Ishikawa (cell line): ENCODE measurements at regions not wholly inside any gene's neighbourhood (a gene's known extent, or its start where the extent isn't known, plus 50 kb on each side); places are given as distances from the start of the nearest gene placed in this dataset.

Source experiments
- CEBPB ChIP-seq: IDR thresholded peaks from 2 replicates; pipeline ENCODE4 v1.6.1; 2012
- CREB1 ChIP-seq: IDR thresholded peaks from 2 replicates; pipeline ENCODE4 v1.6.1; 2012; ENCODE audit warnings: low read depth
- EGR1 ChIP-seq: IDR thresholded peaks from 2 replicates; pipeline ENCODE4 v1.6.1; 2012
- EP300 ChIP-seq: IDR thresholded peaks from 2 replicates; pipeline ENCODE4 v1.6.1; 2012; ENCODE audit warnings: borderline replicate concordance
- FOXM1 ChIP-seq: IDR thresholded peaks from 2 replicates; pipeline ENCODE4 v1.6.1; 2012; ENCODE audit warnings: low read depth, borderline replicate concordance
- NFIC ChIP-seq: IDR thresholded peaks from 2 replicates; pipeline ENCODE4 v1.6.1; 2012
- RAD21 ChIP-seq: IDR thresholded peaks from 2 replicates; pipeline ENCODE4 v1.6.1; 2012; ENCODE audit warnings: low read depth
- TAF1 ChIP-seq: IDR thresholded peaks from 2 replicates; pipeline ENCODE4 v1.6.1; 2012; ENCODE audit warnings: low read depth, mild to moderate bottlenecking
- TCF12 ChIP-seq: IDR thresholded peaks from 2 replicates; pipeline ENCODE4 v1.6.1; 2012; ENCODE audit warnings: low read depth
- TEAD4 ChIP-seq: IDR thresholded peaks from 2 replicates; pipeline ENCODE4 v1.6.1; 2012
- YY1 ChIP-seq: IDR thresholded peaks from 2 replicates; pipeline ENCODE4 v1.6.1; 2012; ENCODE audit warnings: low read depth
- ZBTB7A ChIP-seq: IDR thresholded peaks from 2 replicates; pipeline ENCODE4 v1.6.1; 2012; ENCODE audit warnings: low read depth
- TF ChIP-seq, protein P1 (sequence below): IDR thresholded peaks from 2 replicates; pipeline ENCODE4 v1.6.1; 2012; ENCODE audit warnings: low read depth, mild to moderate bottlenecking
- TF ChIP-seq, protein P2 (sequence below): IDR thresholded peaks from 2 replicates; pipeline ENCODE4 v1.6.1; 2012
- TF ChIP-seq, protein P3 (sequence below): IDR thresholded peaks from 2 replicates; pipeline ENCODE4 v1.6.1; 2012

DNA sequence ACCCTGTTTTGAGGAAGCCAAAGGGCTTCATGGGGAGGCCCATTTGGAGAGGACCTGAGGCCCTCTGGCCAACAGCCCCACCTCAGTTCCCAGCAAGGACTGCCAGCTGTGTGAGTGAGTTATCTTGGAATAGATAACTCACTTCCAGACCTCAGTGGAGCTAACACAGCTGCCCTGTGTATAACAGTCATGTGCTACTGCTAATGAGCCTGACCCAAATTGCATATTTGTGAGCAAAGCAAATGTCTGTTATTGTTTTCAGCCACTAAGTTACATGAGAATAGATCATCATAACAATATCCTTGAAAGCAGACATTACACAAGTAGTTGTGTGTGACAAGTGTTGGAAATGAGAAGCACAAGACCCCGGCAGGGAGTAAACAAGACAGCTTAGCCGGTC is 355.8 kb downstream of the MCTP2 start:
- no peak for TF ChIP-seq EP300
- TF ChIP-seq, protein P1, sequence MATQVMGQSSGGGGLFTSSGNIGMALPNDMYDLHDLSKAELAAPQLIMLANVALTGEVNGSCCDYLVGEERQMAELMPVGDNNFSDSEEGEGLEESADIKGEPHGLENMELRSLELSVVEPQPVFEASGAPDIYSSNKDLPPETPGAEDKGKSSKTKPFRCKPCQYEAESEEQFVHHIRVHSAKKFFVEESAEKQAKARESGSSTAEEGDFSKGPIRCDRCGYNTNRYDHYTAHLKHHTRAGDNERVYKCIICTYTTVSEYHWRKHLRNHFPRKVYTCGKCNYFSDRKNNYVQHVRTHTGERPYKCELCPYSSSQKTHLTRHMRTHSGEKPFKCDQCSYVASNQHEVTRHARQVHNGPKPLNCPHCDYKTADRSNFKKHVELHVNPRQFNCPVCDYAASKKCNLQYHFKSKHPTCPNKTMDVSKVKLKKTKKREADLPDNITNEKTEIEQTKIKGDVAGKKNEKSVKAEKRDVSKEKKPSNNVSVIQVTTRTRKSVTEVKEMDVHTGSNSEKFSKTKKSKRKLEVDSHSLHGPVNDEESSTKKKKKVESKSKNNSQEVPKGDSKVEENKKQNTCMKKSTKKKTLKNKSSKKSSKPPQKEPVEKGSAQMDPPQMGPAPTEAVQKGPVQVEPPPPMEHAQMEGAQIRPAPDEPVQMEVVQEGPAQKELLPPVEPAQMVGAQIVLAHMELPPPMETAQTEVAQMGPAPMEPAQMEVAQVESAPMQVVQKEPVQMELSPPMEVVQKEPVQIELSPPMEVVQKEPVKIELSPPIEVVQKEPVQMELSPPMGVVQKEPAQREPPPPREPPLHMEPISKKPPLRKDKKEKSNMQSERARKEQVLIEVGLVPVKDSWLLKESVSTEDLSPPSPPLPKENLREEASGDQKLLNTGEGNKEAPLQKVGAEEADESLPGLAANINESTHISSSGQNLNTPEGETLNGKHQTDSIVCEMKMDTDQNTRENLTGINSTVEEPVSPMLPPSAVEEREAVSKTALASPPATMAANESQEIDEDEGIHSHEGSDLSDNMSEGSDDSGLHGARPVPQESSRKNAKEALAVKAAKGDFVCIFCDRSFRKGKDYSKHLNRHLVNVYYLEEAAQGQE, result no peak
- TF ChIP-seq TEAD4, result no peak
- TF ChIP-seq, protein P2, sequence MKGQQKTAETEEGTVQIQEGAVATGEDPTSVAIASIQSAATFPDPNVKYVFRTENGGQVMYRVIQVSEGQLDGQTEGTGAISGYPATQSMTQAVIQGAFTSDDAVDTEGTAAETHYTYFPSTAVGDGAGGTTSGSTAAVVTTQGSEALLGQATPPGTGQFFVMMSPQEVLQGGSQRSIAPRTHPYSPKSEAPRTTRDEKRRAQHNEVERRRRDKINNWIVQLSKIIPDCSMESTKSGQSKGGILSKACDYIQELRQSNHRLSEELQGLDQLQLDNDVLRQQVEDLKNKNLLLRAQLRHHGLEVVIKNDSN, result no peak
- TF ChIP-seq NFIC, result no peak
- TF ChIP-seq TAF1, result no peak
- no peak for TF ChIP-seq FOXM1
- TF ChIP-seq, protein P3, sequence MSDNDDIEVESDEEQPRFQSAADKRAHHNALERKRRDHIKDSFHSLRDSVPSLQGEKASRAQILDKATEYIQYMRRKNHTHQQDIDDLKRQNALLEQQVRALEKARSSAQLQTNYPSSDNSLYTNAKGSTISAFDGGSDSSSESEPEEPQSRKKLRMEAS, result no peak
- TF ChIP-seq CREB1, result no peak
- no peak for TF ChIP-seq RAD21
- TF ChIP-seq EGR1, result no peak
- TF ChIP-seq ZBTB7A, result no peak
- TF ChIP-seq CEBPB, result no peak
- no peak for TF ChIP-seq YY1
- TF ChIP-seq TCF12, result no peak

DNA sequence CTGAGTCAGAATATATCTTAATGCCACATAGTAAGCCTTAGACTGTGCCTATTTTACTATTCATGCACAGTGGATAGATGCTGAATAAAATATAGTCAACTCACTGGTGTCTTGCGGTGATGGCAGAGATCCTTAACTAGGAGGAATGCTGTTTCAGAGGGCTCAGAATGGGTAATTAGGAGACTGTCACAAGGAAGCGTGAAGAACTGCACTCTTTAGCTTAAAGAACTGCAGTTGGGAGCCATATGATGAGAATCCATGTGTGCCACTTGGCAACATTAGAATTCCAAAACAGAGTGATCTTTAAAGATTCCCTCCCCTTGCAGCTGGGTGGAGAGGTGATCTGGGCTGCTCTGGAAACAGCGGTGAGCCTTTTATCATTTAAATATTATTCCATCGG is 357.6 kb downstream of the MCTP2 start:
- TF ChIP-seq, protein P1, result no peak
- TF ChIP-seq EP300 (no peak), YY1 (no peak), RAD21 (no peak), TAF1 (no peak), CREB1 (no peak)
- TF ChIP-seq, protein P3, result no peak

DNA sequence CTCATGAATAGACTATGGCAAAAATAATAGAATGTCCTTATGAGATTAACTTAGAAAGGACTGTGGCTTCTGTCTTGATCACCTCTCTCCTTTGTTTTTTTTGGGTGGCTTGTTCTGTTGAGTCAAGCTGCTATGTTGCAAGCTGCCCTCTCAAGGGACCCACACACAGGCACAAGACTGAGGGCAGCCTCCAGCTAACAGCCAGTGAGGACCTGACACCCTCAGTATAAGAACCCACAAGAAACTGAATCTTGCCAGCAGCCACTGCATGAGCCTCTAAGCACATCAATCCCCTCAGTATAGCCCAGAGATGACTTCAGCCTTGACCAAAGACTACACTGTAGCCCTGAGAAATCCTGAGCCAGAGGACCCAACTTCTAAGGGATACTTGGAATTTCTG is 361.1 kb downstream of the MCTP2 start:
- TF ChIP-seq CEBPB (no peak), NFIC (no peak), TAF1 (no peak), YY1 (no peak), ZBTB7A (no peak), RAD21 (no peak), CREB1 (no peak), TEAD4 (no peak), FOXM1 (no peak), EP300 (no peak), TCF12 (no peak), EGR1 (no peak)
- TF ChIP-seq, protein P2, result no peak
- TF ChIP-seq, protein P1, result no peak
- TF ChIP-seq, protein P3, result no peak

DNA sequence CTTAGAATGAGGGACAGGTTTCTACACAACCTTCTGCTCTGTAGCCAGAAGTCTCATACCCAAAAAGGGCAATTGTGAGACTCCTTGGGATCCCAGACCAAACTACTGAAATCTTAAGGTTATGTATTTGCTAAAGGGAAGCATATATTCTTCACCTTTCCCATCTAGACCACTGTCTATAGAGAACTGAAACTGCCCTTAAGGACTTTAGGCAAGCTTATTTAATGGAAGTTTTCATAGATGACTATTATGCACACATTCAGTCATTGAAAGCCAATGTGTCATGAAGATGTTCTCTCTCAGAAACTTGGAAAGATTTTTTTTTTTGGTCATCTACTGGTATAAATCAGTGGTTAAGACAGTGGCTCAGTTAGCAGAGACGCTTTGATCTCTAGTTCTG is 365.3 kb downstream of the MCTP2 start:
- TF ChIP-seq, protein P1, result no peak
- TF ChIP-seq NFIC, result no peak
- TF ChIP-seq RAD21, result no peak
- no peak for TF ChIP-seq TCF12
- no peak for TF ChIP-seq YY1
- TF ChIP-seq ZBTB7A, result no peak
- TF ChIP-seq CREB1, result no peak
- TF ChIP-seq TEAD4, result no peak
- TF ChIP-seq, protein P3, result no peak
- no peak for TF ChIP-seq EP300
- no peak for TF ChIP-seq TAF1
- TF ChIP-seq CEBPB, result no peak
- TF ChIP-seq, protein P2, result no peak
- no peak for TF ChIP-seq FOXM1
- TF ChIP-seq EGR1, result no peak
